ENCODE measurements at regions not wholly inside any gene's neighbourhood (a gene's known extent, or its start where the extent isn't known, plus 50 kb on each side); places are given as distances from the start of the nearest gene placed in this dataset.
"Not testable (repeated sequence)": the region's sequence is repeated elsewhere in the genome, so short reads cannot be mapped to it uniquely, and the experiment has no call there.

DNA sequence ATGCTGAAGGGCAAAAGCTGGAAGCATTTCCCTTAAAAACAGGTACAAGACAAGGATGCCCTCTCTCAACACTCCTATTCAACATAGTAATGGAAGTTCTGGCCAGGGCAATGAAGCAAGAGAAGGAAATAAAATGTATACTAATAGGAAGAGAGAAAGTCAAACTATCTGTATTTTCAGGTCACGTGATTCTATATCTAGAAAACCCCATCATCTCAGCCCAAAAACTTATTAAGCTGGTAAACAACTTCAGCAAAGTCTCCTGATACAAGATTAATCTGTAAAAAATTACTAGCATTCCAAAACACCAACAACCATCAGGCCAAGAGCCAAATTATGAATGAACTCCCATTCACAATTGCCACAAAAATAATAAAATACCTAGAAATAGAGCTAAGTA lies 213.2 kb upstream of the CNTNAP5 start:
- no peak for FAIRE-seq
- DNase-seq (ENCODE audit: insufficient read length, low spot score): no peak
- TF ChIP-seq PAX5 (IDR thresholded peaks at IDR 0.05; ENCODE audit: insufficient read depth, low read length, severe bottlenecking) (no peak), TAF1 (IDR thresholded peaks at IDR 0.05; ENCODE audit: low read depth, low read length) (no peak), POU2F2 (IDR thresholded peaks at IDR 0.05; ENCODE audit: low read depth, low read length) (no peak), POLR2A (IDR thresholded peaks at IDR 0.05; ENCODE audit: low read depth, low read length) (no peak), POLR2AphosphoS5 (IDR thresholded peaks at IDR 0.05; ENCODE audit: low read depth, low read length) (no peak), SPI1 (IDR thresholded peaks at IDR 0.05; ENCODE audit: low read depth, low read length) (no peak)

- no peak for FAIRE-seq
- DNase-seq (ENCODE audit: insufficient read length, low spot score): no peak
- no peak for TF ChIP-seq TAF1 (IDR thresholded peaks at IDR 0.05; ENCODE audit: low read depth, low read length)
- no peak for TF ChIP-seq POLR2AphosphoS5 (IDR thresholded peaks at IDR 0.05; ENCODE audit: low read depth, low read length)
- no peak for TF ChIP-seq SPI1 (IDR thresholded peaks at IDR 0.05; ENCODE audit: low read depth, low read length)
- no peak for TF ChIP-seq PAX5 (IDR thresholded peaks at IDR 0.05; ENCODE audit: insufficient read depth, low read length, severe bottlenecking)
- no peak for TF ChIP-seq POLR2A (IDR thresholded peaks at IDR 0.05; ENCODE audit: low read depth, low read length)
- TF ChIP-seq POU2F2 (IDR thresholded peaks at IDR 0.05; ENCODE audit: low read depth, low read length): no peak
These were observed 208.9 kb upstream of the CNTNAP5 start for GRCh38 chr2:123816203-123816602.

DNA sequence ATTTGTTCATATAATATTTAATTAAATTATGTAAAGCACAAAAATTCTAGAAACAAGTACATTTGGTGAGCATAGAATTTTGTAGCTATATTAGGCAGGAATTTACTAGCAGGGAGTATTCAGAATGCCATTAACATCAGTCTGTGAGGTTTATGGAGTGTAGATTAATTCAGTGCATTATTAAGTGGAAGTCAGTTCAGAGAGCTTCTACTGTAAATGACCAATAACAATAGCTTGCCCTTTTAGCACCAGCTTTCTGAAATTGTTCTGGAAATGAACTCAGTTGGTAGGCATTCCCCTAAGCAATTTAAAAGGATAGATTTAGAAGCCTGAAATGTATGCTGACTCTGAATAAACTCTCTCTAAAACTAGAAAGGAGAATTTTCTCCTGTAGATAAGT lies 208.2 kb upstream of the CNTNAP5 start:
- no peak for TF ChIP-seq POU2F2 (IDR thresholded peaks at IDR 0.05; ENCODE audit: low read depth, low read length)
- no peak for TF ChIP-seq TAF1 (IDR thresholded peaks at IDR 0.05; ENCODE audit: low read depth, low read length)
- no peak for TF ChIP-seq PAX5 (IDR thresholded peaks at IDR 0.05; ENCODE audit: insufficient read depth, low read length, severe bottlenecking)
- TF ChIP-seq POLR2A (IDR thresholded peaks at IDR 0.05; ENCODE audit: low read depth, low read length): no peak
- TF ChIP-seq POLR2AphosphoS5 (IDR thresholded peaks at IDR 0.05; ENCODE audit: low read depth, low read length): no peak
- no peak for TF ChIP-seq SPI1 (IDR thresholded peaks at IDR 0.05; ENCODE audit: low read depth, low read length)

DNA sequence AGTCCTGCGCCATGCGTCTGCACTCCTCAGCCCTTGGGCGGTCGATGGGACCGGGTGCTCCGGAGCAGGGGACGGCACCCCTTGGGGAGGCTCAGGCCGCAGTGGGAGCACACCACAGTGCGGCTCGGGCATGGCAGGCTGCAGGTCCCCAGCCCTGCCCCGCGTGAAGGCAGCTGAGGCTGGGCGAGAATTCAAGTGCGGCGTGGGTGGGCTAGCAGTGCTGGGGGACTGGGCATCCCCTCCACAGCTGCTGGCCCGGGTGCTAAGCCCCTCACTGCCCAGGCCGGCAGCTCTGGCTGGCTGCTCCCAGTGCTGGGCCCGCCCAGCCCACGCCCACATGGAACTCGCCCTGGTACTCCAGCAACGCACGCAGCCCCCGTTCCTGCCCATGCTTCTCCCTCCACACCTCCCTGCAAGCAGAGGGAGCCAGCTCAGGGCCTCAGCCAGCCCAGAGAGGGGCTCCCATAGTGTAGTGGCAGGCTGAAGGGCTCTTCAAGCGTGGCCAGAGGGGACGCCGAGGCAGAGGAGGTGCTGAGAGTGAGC lies 198.3 kb upstream of the CNTNAP5 start:
- no peak for TF ChIP-seq POU2F2 (IDR thresholded peaks at IDR 0.05; ENCODE audit: low read depth, low read length)
- TF ChIP-seq POLR2A (IDR thresholded peaks at IDR 0.05; ENCODE audit: low read depth, low read length): no peak
- no peak for TF ChIP-seq TAF1 (IDR thresholded peaks at IDR 0.05; ENCODE audit: low read depth, low read length)
- TF ChIP-seq SPI1 (IDR thresholded peaks at IDR 0.05; ENCODE audit: low read depth, low read length): no peak
- no peak for TF ChIP-seq PAX5 (IDR thresholded peaks at IDR 0.05; ENCODE audit: insufficient read depth, low read length, severe bottlenecking)
- no peak for TF ChIP-seq POLR2AphosphoS5 (IDR thresholded peaks at IDR 0.05; ENCODE audit: low read depth, low read length)
- no peak for FAIRE-seq
- DNase-seq (ENCODE audit: insufficient read length, low spot score): no peak

More for the DNA sequence above, 208.2 kb upstream of the CNTNAP5 start:
- no peak for DNase-seq (ENCODE audit: insufficient read length, low spot score)
- FAIRE-seq: no peak

- DNase-seq (ENCODE audit: insufficient read length, low spot score) (no peak), FAIRE-seq (no peak)
- no peak for TF ChIP-seq PAX5 (IDR thresholded peaks at IDR 0.05; ENCODE audit: insufficient read depth, low read length, severe bottlenecking)
- no peak for TF ChIP-seq SPI1 (IDR thresholded peaks at IDR 0.05; ENCODE audit: low read depth, low read length)
These were observed 185.8 kb upstream of the CNTNAP5 start for GRCh38 chr2:123839326-123839725.

GRCh38 chr2:123840016-123840415 lies 185.1 kb upstream of the CNTNAP5 start:
- FAIRE-seq (no peak), DNase-seq (ENCODE audit: insufficient read length, low spot score) (no peak)
- TF ChIP-seq PAX5 (IDR thresholded peaks at IDR 0.05; ENCODE audit: insufficient read depth, low read length, severe bottlenecking) (no peak), SPI1 (IDR thresholded peaks at IDR 0.05; ENCODE audit: low read depth, low read length) (no peak), TAF1 (IDR thresholded peaks at IDR 0.05; ENCODE audit: low read depth, low read length) (no peak), POU2F2 (IDR thresholded peaks at IDR 0.05; ENCODE audit: low read depth, low read length) (no peak), POLR2A (IDR thresholded peaks at IDR 0.05; ENCODE audit: low read depth, low read length) (no peak), POLR2AphosphoS5 (IDR thresholded peaks at IDR 0.05; ENCODE audit: low read depth, low read length) (no peak)

DNA sequence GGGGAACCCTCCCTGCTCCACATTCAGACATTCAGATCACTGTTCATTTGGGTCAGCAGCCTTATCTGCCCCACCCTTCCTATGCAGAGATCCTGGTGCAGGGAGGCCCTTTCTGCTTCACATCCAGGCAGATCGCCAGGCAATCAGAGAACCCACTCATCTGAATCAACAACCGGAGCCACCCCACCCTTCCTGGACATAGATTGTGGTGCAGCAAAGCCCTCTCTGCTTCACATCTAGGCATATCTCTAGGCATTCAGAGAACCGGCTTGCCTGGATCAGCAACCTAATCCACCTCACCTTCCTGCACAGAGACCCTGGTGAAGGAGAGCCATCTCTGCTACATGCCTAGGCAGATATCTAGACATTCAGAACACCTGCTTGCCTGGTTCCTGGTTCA lies 184.5 kb upstream of the CNTNAP5 start:
- FAIRE-seq (no peak), DNase-seq (ENCODE audit: insufficient read length, low spot score) (no peak)
- TF ChIP-seq PAX5 (IDR thresholded peaks at IDR 0.05; ENCODE audit: insufficient read depth, low read length, severe bottlenecking): no peak
- no peak for TF ChIP-seq SPI1 (IDR thresholded peaks at IDR 0.05; ENCODE audit: low read depth, low read length)
- TF ChIP-seq POLR2AphosphoS5 (IDR thresholded peaks at IDR 0.05; ENCODE audit: low read depth, low read length): no peak
- TF ChIP-seq POU2F2 (IDR thresholded peaks at IDR 0.05; ENCODE audit: low read depth, low read length): no peak
- TF ChIP-seq TAF1 (IDR thresholded peaks at IDR 0.05; ENCODE audit: low read depth, low read length): no peak
- TF ChIP-seq POLR2A (IDR thresholded peaks at IDR 0.05; ENCODE audit: low read depth, low read length): no peak

GRCh38 chr2:123851281-123851680 lies 173.8 kb upstream of the CNTNAP5 start:
- FAIRE-seq (no peak), DNase-seq (ENCODE audit: insufficient read length, low spot score) (no peak)
- TF ChIP-seq SPI1 (IDR thresholded peaks at IDR 0.05; ENCODE audit: low read depth, low read length) (no peak), TAF1 (IDR thresholded peaks at IDR 0.05; ENCODE audit: low read depth, low read length) (no peak), PAX5 (IDR thresholded peaks at IDR 0.05; ENCODE audit: insufficient read depth, low read length, severe bottlenecking) (no peak), POU2F2 (IDR thresholded peaks at IDR 0.05; ENCODE audit: low read depth, low read length) (no peak), POLR2A (IDR thresholded peaks at IDR 0.05; ENCODE audit: low read depth, low read length) (no peak)

DNA sequence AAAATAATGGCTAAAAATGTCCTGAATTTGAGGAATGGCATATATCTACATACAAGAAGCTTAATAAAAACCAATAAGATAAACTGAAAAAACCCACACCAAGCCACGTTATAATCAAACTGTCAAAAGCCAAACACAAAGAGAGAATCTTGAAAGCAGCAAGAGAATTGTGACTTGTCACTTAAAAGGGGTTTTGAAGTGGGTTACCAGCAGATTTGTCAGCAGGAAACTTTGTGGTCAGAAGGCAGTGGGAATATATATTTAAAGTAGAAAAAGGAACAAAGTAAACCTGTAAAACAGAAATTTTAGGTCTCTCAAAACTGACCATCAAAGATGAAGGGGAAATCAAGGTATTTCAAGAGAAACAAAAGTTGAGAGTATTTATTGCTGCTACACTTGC lies 171.9 kb upstream of the CNTNAP5 start:
- DNase-seq (ENCODE audit: insufficient read length, low spot score): no peak
- TF ChIP-seq PAX5 (IDR thresholded peaks at IDR 0.05; ENCODE audit: insufficient read depth, low read length, severe bottlenecking) (no peak), POU2F2 (IDR thresholded peaks at IDR 0.05; ENCODE audit: low read depth, low read length) (no peak), POLR2AphosphoS5 (IDR thresholded peaks at IDR 0.05; ENCODE audit: low read depth, low read length) (no peak), POLR2A (IDR thresholded peaks at IDR 0.05; ENCODE audit: low read depth, low read length) (no peak), TAF1 (IDR thresholded peaks at IDR 0.05; ENCODE audit: low read depth, low read length) (no peak), SPI1 (IDR thresholded peaks at IDR 0.05; ENCODE audit: low read depth, low read length) (no peak)
- no peak for FAIRE-seq

GRCh38 chr2:123859031-123859430 lies 166.1 kb upstream of the CNTNAP5 start:
- not testable (repeated sequence) for DNase-seq (ENCODE audit: insufficient read length, low spot score); FAIRE-seq

Measured in GM12891 (cell line).